GM12878 (cell line): ENCODE measurements at regions not wholly inside any gene's neighbourhood (a gene's known extent, or its start where the extent isn't known, plus 50 kb on each side); places are given as distances from the start of the nearest gene placed in this dataset.

ENCODE experiments used
- ATAC-seq: fragments of 200-7000 bp; cut with Tn5 transposase; 3 replicates; pipeline ENCODE4 v1.9.1; 2020; ENCODE audit warnings: mild to moderate bottlenecking, moderate library complexity
- BruUV-seq: library from RNA; stranded (reverse); fragments of 400-500 nt; replicated peaks from 2 replicates; lab custom pipeline; 2021; lab: Mats Ljungman, UMichigan
- CTCF ChIA-PET: fragments of 300-600 bp; sonication (Branson Sonifier 250); formaldehyde crosslinking; extraction: SDS; loops from one replicate; lab custom pipeline; 2021; ENCODE audit warnings: inconsistent platforms; lab: Yijun Ruan, JAX
- POLR2A ChIA-PET: fragments of 350-600 bp; formaldehyde crosslinking; extraction: SDS; loops from one replicate; lab custom pipeline; 2021; ENCODE audit warnings: inconsistent platforms; lab: Charles Lee
- RAD21 ChIA-PET: fragments of 300-600 bp; sonication (Branson Sonifier 250); formaldehyde crosslinking; loops from one replicate; lab custom pipeline; 2023; ENCODE audit warnings: antibody characterized with exemption; ENCODE audit not compliant: unreplicated experiment; lab: Charles Lee
- SMC1A ChIA-PET: fragments of 300-600 bp; sonication (Branson Sonifier 250); formaldehyde crosslinking; loops from one replicate; lab custom pipeline; 2023; ENCODE audit not compliant: unreplicated experiment, uncharacterized antibody; lab: Charles Lee
- DNase-seq: peaks from one replicate; pipeline ENCODE4 v3.0.0-alpha.2; 2011; ENCODE audit warnings: low read depth, low spot score
- FAIRE-seq: peaks from 3 replicates; lab custom pipeline; 2011; peaks lifted over from hg19 to GRCh38; lab: Jason Lieb, UNC
- H2AFZ ChIP-seq: 2 replicates; pipeline ENCODE4 v1.6.0; 2011; ENCODE audit warnings: low read depth, low read length, control low read depth; ENCODE audit not compliant: control insufficient read depth
- H3K27ac ChIP-seq: 2 replicates; pipeline ENCODE4 v1.5.1; 2011; ENCODE audit warnings: control low read depth; ENCODE audit not compliant: control insufficient read depth, insufficient read depth
- H3K27me3 ChIP-seq, 2 experiments: replicated peaks in 1 of 2; 2 replicates each; pipeline versions ENCODE4 v1.6.0 to v1.6.1; 2011; ENCODE audit warnings: low read length in 1 of 2; ENCODE audit not compliant: control insufficient read depth in 2 of 2, insufficient read depth in 2 of 2
- H3K36me3 ChIP-seq, 2 experiments: 2 replicates each; pipeline ENCODE4 v1.5.1; 2011; ENCODE audit warnings: low read length in 1 of 2; ENCODE audit not compliant: control insufficient read depth in 2 of 2, insufficient read depth in 2 of 2
- H3K4me1 ChIP-seq: 2 replicates; pipeline ENCODE4 v1.6.1; 2011; ENCODE audit warnings: mild to moderate bottlenecking, low read length, moderate library complexity, mixed read lengths; ENCODE audit not compliant: control insufficient read depth, insufficient read depth
- H3K4me2 ChIP-seq: 2 replicates; pipeline ENCODE4 v1.6.0; 2011; ENCODE audit warnings: control low read depth; ENCODE audit not compliant: control insufficient read depth, insufficient read depth
- H3K4me3 ChIP-seq: fragments of 200-600 bp; sonication (generic); 2 replicates; pipeline ENCODE4 v1.5.1; 2016
- H3K79me2 ChIP-seq: 2 replicates; pipeline ENCODE4 v1.6.0; 2011; ENCODE audit warnings: low read length; ENCODE audit not compliant: control insufficient read depth, insufficient read depth
- H3K9ac ChIP-seq: 2 replicates; pipeline ENCODE4 v1.8.0; 2011; ENCODE audit warnings: low read length, control low read depth, mixed read lengths; ENCODE audit not compliant: control insufficient read depth, insufficient read depth
- H3K9me3 ChIP-seq: replicated peaks from 3 replicates; pipeline ENCODE4 v1.5.1; 2011; ENCODE audit warnings: mild to moderate bottlenecking, low read length; ENCODE audit not compliant: control insufficient read depth, insufficient read depth
- H4K20me1 ChIP-seq: 2 replicates; pipeline ENCODE4 v1.6.0; 2011; ENCODE audit not compliant: control insufficient read depth, insufficient read depth
- ATF7 ChIP-seq: fragments of 450-650 bp; IDR thresholded peaks from 2 replicates; pipeline ENCODE4 v1.6.1; 2016; ENCODE audit warnings: low read depth, mild to moderate bottlenecking
- E2F8 ChIP-seq: fragments of 450-650 bp; IDR thresholded peaks from 2 replicates; pipeline ENCODE4 v1.6.1; 2018; ENCODE audit warnings: mild to moderate bottlenecking, low read depth, moderate library complexity; ENCODE audit not compliant: partially characterized antibody
- PAX8 ChIP-seq: fragments of 450-650 bp; IDR thresholded peaks from 2 replicates; pipeline ENCODE4 v1.6.1; 2017; ENCODE audit warnings: mild to moderate bottlenecking, moderate library complexity
- RB1 ChIP-seq: fragments of 450-650 bp; formaldehyde crosslinking; IDR thresholded peaks from 2 replicates; pipeline ENCODE4 v1.6.1; 2017; ENCODE audit warnings: mild to moderate bottlenecking, borderline replicate concordance
- REST ChIP-seq: IDR thresholded peaks from 2 replicates; pipeline ENCODE4 v1.6.1; 2012; ENCODE audit warnings: mild to moderate bottlenecking, low read depth, low read length
- STAT1 ChIP-seq: fragments of 450-650 bp; conservative IDR thresholded peaks from 2 replicates; pipeline ENCODE4 v1.6.1; 2014; ENCODE audit warnings: antibody characterized with exemption, mild to moderate bottlenecking
- ZNF207 ChIP-seq: fragments of 450-650 bp; IDR thresholded peaks from 2 replicates; pipeline ENCODE4 v1.6.1; 2014; ENCODE audit warnings: antibody characterized with exemption, mild to moderate bottlenecking, borderline replicate concordance
- WGBS: methylation state at CpG from one replicate; pipeline ENCODE4 v1.1.6; 2016; ENCODE audit warnings: low lambda C conversion rate; ENCODE audit not compliant: insufficient replicate concordance, insufficient coverage; ENCODE audit errors: missing lambda C conversion rate; 5-methylcytosine and 5-hydroxymethylcytosine counted together
- in situ Hi-C: fragments of 300-500 bp; cut with MboI; formaldehyde crosslinking; loops from 9 replicates; pipeline ENCODE4 v1.14.3; 2018; ENCODE audit warnings: mixed read lengths
- intact Hi-C: fragments of 100-400 bp; cut with micrococcal nuclease; formaldehyde crosslinking; loops from one replicate; pipeline ENCODE4 v1.14.2; 2022; ENCODE audit not compliant: unreplicated experiment
- TF ChIP-seq, protein P1 (sequence below): IDR thresholded peaks from 2 replicates; pipeline ENCODE4 v1.6.1; 2011; ENCODE audit warnings: borderline replicate concordance, low read depth, mild to moderate bottlenecking, moderate library complexity, mixed read lengths, low read length; ENCODE audit not compliant: insufficient read depth; ENCODE audit errors: extremely low read length
- TF ChIP-seq, protein P2 (sequence below): fragments of 450-650 bp; IDR thresholded peaks from 2 replicates; pipeline ENCODE4 v1.6.1; 2017; ENCODE audit warnings: borderline replicate concordance

DNA sequence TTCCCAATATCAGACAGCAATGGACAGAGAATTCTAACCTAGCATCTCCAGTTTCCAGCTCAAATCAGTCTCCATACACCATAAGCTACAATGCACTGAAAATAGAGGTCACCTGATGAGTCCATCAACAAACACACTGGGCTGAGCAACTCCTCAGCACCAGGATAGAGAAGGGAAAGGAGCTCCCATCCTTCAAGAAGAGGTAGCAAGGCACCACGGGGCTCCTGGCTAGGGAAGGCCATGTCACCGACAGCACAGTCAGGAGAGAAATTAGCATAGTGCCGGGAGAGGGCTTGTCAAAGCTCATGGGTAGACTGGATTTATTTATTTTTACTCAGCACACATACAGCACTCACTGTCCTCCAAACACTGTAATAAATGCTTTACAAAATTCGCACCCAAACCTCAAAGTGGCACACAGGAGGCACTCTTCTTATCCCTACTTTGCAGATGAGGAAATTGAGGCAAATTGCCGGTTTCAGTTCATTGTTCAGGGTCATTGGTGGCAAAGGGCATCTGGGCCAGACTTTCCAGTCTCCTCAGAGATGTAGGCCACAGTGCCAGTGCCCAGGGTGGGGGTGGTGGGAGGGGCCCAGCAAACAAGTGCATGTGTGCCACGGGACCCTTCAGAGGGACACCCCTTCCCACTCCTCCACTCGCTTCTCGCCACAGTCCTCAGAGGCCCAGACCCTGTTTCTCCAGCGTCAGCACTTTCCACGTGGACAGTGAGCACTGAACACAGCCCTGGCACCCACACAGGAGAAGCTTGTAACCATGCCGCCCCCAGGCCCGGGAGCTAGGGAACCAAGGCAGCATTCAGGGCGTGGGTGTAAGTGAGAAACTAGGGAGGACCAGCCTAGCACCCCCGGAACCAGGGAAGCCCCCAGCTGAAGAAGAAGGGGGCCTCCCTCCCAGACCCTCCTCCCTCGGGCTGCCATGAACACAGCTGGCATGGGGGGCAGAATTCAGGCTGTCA lies 1417.4 kb downstream of the TBC1D22A start:
- Histone ChIP-seq H3K4me2 (no peak overlapping the region), H2AFZ (no peak overlapping the region), H3K36me3 (no peaks in the 10 kb centered on the region), H3K27ac (no peak overlapping the region), H3K9ac (no peak overlapping the region), H3K79me2 (no peaks in the 10 kb centered on the region), H3K9me3 (no peaks in the 10 kb centered on the region), H3K4me1 (no peaks in the 10 kb centered on the region)
- BruUV-seq = no TSS peak
- RAD21 ChIA-PET = no interaction called here
- FAIRE-seq (no peak), DNase-seq (no peak)
- intact Hi-C loops = no loop called here
- SMC1A ChIA-PET = interaction anchor here (0.7 kb wide), 1 partner anchor 71 kb away, joined by 3 read pairs; no protein-coding TSS in a partner anchor
- no peak for TF ChIP-seq PAX8
- TF ChIP-seq STAT1 = no peak
- no peak for TF ChIP-seq REST
- TF ChIP-seq ATF7 = no peak
- TF ChIP-seq E2F8 = no peak
- TF ChIP-seq, protein P1, sequence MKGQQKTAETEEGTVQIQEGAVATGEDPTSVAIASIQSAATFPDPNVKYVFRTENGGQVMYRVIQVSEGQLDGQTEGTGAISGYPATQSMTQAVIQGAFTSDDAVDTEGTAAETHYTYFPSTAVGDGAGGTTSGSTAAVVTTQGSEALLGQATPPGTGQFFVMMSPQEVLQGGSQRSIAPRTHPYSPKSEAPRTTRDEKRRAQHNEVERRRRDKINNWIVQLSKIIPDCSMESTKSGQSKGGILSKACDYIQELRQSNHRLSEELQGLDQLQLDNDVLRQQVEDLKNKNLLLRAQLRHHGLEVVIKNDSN = no peak
- TF ChIP-seq, protein P2, sequence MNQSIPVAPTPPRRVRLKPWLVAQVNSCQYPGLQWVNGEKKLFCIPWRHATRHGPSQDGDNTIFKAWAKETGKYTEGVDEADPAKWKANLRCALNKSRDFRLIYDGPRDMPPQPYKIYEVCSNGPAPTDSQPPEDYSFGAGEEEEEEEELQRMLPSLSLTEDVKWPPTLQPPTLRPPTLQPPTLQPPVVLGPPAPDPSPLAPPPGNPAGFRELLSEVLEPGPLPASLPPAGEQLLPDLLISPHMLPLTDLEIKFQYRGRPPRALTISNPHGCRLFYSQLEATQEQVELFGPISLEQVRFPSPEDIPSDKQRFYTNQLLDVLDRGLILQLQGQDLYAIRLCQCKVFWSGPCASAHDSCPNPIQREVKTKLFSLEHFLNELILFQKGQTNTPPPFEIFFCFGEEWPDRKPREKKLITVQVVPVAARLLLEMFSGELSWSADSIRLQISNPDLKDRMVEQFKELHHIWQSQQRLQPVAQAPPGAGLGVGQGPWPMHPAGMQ = no peak
- TF ChIP-seq RB1 = no peak
- no peak for TF ChIP-seq ZNF207
- TF ChIP-seq, all 136 proteins: peak for 0
- POLR2A ChIA-PET = no interaction called here
- WGBS = 4% methylated on average over 15 of the region's 15 CpGs
- CTCF ChIA-PET = interaction anchor here (0.7 kb wide), 1 partner anchor 964 kb away, joined by 4 read pairs; no protein-coding TSS in a partner anchor
- Histone ChIP-seq H3K4me3 (no peak overlapping the region), H3K27me3 (no peaks in the 10 kb centered on the region), H4K20me1 (no peaks in the 10 kb centered on the region)
- ATAC-seq = no peak
- in situ Hi-C loops = no loop called here
